Smooth muscle cell (in vitro differentiated cells): ENCODE measurements at regions not wholly inside any gene's neighbourhood (a gene's known extent, or its start where the extent isn't known, plus 50 kb on each side); places are given as distances from the start of the nearest gene placed in this dataset.
"Not testable (repeated sequence)": the region's sequence is repeated elsewhere in the genome, so short reads cannot be mapped to it uniquely, and the experiment has no call there.

Experiments
- DNase-seq: peaks from one replicate; lab custom pipeline; 2025; ENCODE audit not compliant: unreplicated experiment; lab: John Stamatoyannopoulos, UW
- H2AFZ ChIP-seq: fragments of 200-600 bp; sonication (generic); 2 replicates; pipeline ENCODE4 v1.6.0; 2016; ENCODE audit warnings: antibody characterized with exemption, low read depth, mild to moderate bottlenecking
- H3F3A ChIP-seq: fragments of 200-600 bp; sonication (generic); 2 replicates; pipeline ENCODE4 v1.6.0; 2017; ENCODE audit warnings: antibody characterized with exemption, low read depth
- H3K27ac ChIP-seq: fragments of 200-600 bp; sonication (generic); 2 replicates; pipeline ENCODE4 v1.5.1; 2016; ENCODE audit warnings: low read depth, mild to moderate bottlenecking
- H3K27me3 ChIP-seq: fragments of 200-600 bp; sonication (generic); 2 replicates; pipeline ENCODE4 v1.6.1; 2016; ENCODE audit warnings: low read depth, mild to moderate bottlenecking
- H3K36me3 ChIP-seq: fragments of 200-600 bp; sonication (generic); 2 replicates; pipeline ENCODE4 v1.5.1; 2016; ENCODE audit warnings: low read depth
- H3K4me1 ChIP-seq: fragments of 200-600 bp; sonication (generic); 2 replicates; pipeline ENCODE4 v1.5.1; 2016; ENCODE audit warnings: low read depth
- H3K4me2 ChIP-seq: fragments of 200-600 bp; sonication (generic); 2 replicates; pipeline ENCODE4 v1.6.0; 2016; ENCODE audit warnings: mild to moderate bottlenecking
- H3K4me3 ChIP-seq: fragments of 200-600 bp; sonication (generic); 2 replicates; pipeline ENCODE4 v1.5.1; 2016; ENCODE audit warnings: mild to moderate bottlenecking
- H3K79me2 ChIP-seq: fragments of 200-600 bp; sonication (generic); 2 replicates; pipeline ENCODE4 v1.6.0; 2016; ENCODE audit warnings: low read depth, mild to moderate bottlenecking
- H3K9ac ChIP-seq: fragments of 200-600 bp; sonication (generic); 2 replicates; pipeline ENCODE4 v1.6.0; 2016; ENCODE audit warnings: low read depth
- H3K9me3 ChIP-seq: fragments of 200-600 bp; sonication (generic); replicated peaks from 2 replicates; pipeline ENCODE4 v1.5.1; 2016; ENCODE audit warnings: low read depth
- H4K20me1 ChIP-seq: fragments of 200-600 bp; sonication (generic); 2 replicates; pipeline ENCODE4 v1.6.0; 2016; ENCODE audit warnings: low read depth
- CTCF ChIP-seq: fragments of 200-600 bp; sonication (generic); IDR thresholded peaks from 2 replicates; pipeline ENCODE4 v1.5.1; 2017; ENCODE audit warnings: borderline replicate concordance, mild to moderate bottlenecking, antibody characterized with exemption; ENCODE audit not compliant: insufficient read depth, poor library complexity, severe bottlenecking
- WGBS: methylation state at CpG from one replicate; pipeline ENCODE4 v1.1.7; 2016; ENCODE audit warnings: low lambda C conversion rate; 5-methylcytosine and 5-hydroxymethylcytosine counted together

GRCh38 chr15:96053781-96054428, 276.6 kb upstream of the NR2F2 start:
- H3K4me2 ChIP-seq = peak overlapping the region; percentile 94

GRCh38 chr15:96054621-96055020, 275.9 kb upstream of the NR2F2 start:
- no peaks in the 10 kb centered on the region for H3K79me2 ChIP-seq
- H3K4me1 ChIP-seq = peaks cover 29% of the 10 kb centered on the region
- H4K20me1 ChIP-seq = no peaks in the 10 kb centered on the region
- WGBS = 69% methylated on average over 6 of the region's 6 CpGs
- no peaks in the 10 kb centered on the region for H3K36me3 ChIP-seq
- H3K9ac ChIP-seq = no peak overlapping the region
- no peak overlapping the region for H2AFZ ChIP-seq
- no peaks in the 10 kb centered on the region for H3F3A ChIP-seq
- H3K27me3 ChIP-seq = peaks cover 30% of the 10 kb centered on the region
- DNase-seq = no peak
- H3K4me2 ChIP-seq = no peak overlapping the region
- H3K4me3 ChIP-seq = no peak overlapping the region
- no peak for TF ChIP-seq CTCF
- no peak overlapping the region for H3K27ac ChIP-seq
- no peaks in the 10 kb centered on the region for H3K9me3 ChIP-seq

More at GRCh38 chr15:96053781-96054428, 276.6 kb upstream of the NR2F2 start:
- Histone ChIP-seq H3F3A (no peaks in the 10 kb centered on the region), H3K9ac (peak overlapping the region; percentile 12), H3K27me3 (peaks cover 30% of the 10 kb centered on the region), H3K79me2 (no peaks in the 10 kb centered on the region), H4K20me1 (no peaks in the 10 kb centered on the region), H3K27ac (no peak overlapping the region), H3K9me3 (no peaks in the 10 kb centered on the region), H3K4me3 (peak overlapping the region; percentile 49), H3K4me1 (peaks cover 29% of the 10 kb centered on the region), H3K36me3 (no peaks in the 10 kb centered on the region), H2AFZ (peak overlapping the region; percentile 83)
- no peak for DNase-seq
- TF ChIP-seq CTCF = no peak
- WGBS = 9% methylated on average over 14 of the region's 14 CpGs

- H2AFZ ChIP-seq = no peak overlapping the region
- no peak overlapping the region for H3K4me3 ChIP-seq
- WGBS = 89% methylated on average over 8 of the region's 8 CpGs
- H3K4me2 ChIP-seq = no peak overlapping the region
- H4K20me1 ChIP-seq = no peaks in the 10 kb centered on the region
- H3K36me3 ChIP-seq = no peaks in the 10 kb centered on the region
- peaks cover 9% of the 10 kb centered on the region for H3K27me3 ChIP-seq
- H3K9me3 ChIP-seq = no peaks in the 10 kb centered on the region
- DNase-seq = no peak
- peaks cover 15% of the 10 kb centered on the region for H3K4me1 ChIP-seq
- H3K9ac ChIP-seq = no peak overlapping the region
- H3K27ac ChIP-seq = no peak overlapping the region
- no peaks in the 10 kb centered on the region for H3F3A ChIP-seq
- no peak for TF ChIP-seq CTCF
- no peaks in the 10 kb centered on the region for H3K79me2 ChIP-seq
Measured at GRCh38 chr15:96058103-96058851, 272.2 kb upstream of the NR2F2 start.

GRCh38 chr15:96058852-96059103, 271.7 kb upstream of the NR2F2 start:
- not testable (repeated sequence) for H3K9me3 ChIP-seq, H3K27me3 ChIP-seq, H3K36me3 ChIP-seq, H3K79me2 ChIP-seq, DNase-seq, H2AFZ ChIP-seq, H3K4me2 ChIP-seq, H3K27ac ChIP-seq, H3K9ac ChIP-seq, H3K4me1 ChIP-seq, H3F3A ChIP-seq, H4K20me1 ChIP-seq, H3K4me3 ChIP-seq
- WGBS = 74% methylated on average over 1 of the region's 1 CpG

GRCh38 chr15:96060591-96060990, 269.9 kb upstream of the NR2F2 start:
- not testable (repeated sequence) for H3K79me2 ChIP-seq, H3K9me3 ChIP-seq, H4K20me1 ChIP-seq, DNase-seq, H3K4me1 ChIP-seq, H3K4me3 ChIP-seq, H3K27me3 ChIP-seq, H3K9ac ChIP-seq, H2AFZ ChIP-seq, H3K36me3 ChIP-seq, H3K27ac ChIP-seq, H3K4me2 ChIP-seq, H3F3A ChIP-seq
- WGBS = 78% methylated on average over 5 of the region's 5 CpGs
